Activated CD8-positive, alpha-beta memory T cell treated with anti-CD3 and anti-CD28 coated beads for 1 hour (primary cell): ENCODE measurements at regions not wholly inside any gene's neighbourhood (a gene's known extent, or its start where the extent isn't known, plus 50 kb on each side); places are given as distances from the start of the nearest gene placed in this dataset.

Source experiments
- DNase-seq, 2 donors: peaks; one replicate each; pipeline ENCODE4 v3.0.0-alpha.2; 2020; ENCODE audit warnings: low read depth in 1 of 2; ENCODE audit errors: extremely low read depth in 1 of 2

- DNase-seq = no peak
These were observed 512.8 kb downstream of the LMO7 start for GRCh38 chr13:76148926-76149325.

GRCh38 chr13:76148374-76148773, 512.2 kb downstream of the LMO7 start:
- no peak for DNase-seq

DNA sequence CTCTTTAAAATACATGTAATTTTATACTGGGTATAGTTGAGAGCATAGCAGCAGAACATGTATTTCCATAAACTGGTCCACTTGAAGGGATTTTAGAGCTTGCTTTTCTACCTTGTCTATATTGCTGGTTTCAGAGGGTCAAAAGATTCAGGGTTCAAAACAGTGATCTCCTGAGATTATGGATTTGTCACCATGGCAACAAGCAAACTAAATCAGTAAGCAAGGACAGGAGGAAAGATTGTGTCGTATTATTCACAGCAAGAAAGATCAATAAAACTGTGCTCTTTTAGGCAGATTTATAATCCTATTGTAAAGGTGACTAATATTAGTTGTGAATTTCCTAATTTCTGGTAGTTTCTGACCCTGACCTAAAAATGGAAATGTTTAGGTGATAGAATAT, 496.4 kb downstream of the LMO7 start:
- no peak for DNase-seq

DNA sequence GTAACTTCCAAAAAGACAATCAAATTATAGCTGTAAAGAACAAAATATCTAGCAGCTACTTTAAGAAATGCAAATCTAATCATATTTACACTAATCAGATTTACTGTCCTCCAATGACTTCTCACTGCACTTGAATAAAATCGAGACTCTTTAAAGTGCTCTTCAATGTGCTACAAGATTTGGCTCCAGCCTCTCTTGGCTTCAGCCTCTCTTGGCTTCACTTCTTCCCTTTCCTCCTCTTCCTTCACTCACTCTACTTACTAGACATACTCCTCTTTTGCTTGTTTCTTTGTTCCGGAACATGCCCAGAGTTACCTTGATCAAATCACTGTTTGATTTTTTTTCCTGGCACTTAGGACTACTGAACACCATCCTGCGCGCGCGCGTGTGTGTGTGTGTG, 495.4 kb downstream of the LMO7 start:
- no peak for DNase-seq

- DNase-seq = no peak
These were observed 493.3 kb downstream of the LMO7 start for GRCh38 chr13:76129305-76130000.

GRCh38 chr13:76127922-76128321, 491.8 kb downstream of the LMO7 start:
- DNase-seq = no peak

DNA sequence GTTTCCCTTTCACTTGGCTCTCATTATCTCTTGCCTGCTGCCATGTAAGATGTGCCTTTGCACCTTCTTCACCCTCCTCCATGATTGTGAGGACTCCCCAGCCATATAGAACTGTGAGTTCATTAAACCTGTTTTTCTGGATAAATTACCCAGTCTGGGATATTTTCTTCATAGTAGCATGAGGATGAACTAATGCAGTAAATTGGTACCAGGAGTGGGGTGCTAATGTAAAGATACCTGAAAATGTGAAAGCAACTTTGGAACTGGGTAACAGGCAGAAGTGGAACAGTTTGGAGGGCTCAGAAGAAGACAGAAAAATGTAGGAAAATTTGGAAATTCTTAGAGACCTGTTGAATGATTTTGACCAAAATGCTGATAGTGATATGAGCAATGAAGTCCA, 487.4 kb downstream of the LMO7 start:
- no peak for DNase-seq

GRCh38 chr13:76116751-76117360, 480.7 kb downstream of the LMO7 start:
- DNase-seq = no peak

GRCh38 chr13:76106763-76107162, 470.6 kb downstream of the LMO7 start:
- DNase-seq = no peak

DNA sequence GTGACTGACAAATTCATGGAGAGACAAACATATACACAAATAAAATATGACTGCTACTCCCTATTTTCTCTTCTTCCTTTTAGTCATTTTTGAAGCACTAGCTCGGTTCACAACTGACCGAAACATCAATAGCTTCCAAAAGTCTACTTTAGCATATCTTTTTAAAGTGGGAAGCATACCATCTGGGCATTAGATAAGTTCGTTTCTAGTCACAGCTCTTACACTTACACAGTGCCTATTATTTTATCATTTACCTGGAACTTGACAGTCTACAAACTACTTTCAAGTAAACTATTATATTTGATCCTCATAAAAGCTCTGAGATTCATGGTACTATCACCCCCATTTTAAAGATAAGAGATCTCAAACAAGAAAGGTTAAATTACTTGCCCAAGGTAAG, 458.5 kb downstream of the LMO7 start:
- DNase-seq = no peak

- no peak for DNase-seq
These were observed 454.9 kb downstream of the LMO7 start for GRCh38 chr13:76091076-76091475.

DNA sequence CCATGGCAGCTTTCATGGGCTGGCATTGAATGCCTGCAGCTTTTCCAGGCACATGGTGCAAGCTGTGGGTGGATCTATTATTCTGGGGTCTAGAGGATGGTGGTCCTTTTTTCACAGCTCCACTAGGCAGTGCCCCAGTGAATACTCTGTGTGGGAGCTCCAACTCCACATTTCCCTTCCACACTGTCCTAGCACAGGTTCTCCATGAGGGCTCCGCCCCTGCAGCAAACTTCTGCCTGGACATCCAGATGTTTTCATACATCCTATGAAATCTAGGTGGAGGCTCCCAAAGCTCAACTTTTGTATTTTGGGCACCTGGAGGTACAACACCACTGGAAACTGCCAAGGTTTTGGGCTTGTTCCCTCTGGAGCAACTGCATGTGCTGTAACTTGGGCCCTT, 450.6 kb downstream of the LMO7 start:
- DNase-seq = no peak

DNA sequence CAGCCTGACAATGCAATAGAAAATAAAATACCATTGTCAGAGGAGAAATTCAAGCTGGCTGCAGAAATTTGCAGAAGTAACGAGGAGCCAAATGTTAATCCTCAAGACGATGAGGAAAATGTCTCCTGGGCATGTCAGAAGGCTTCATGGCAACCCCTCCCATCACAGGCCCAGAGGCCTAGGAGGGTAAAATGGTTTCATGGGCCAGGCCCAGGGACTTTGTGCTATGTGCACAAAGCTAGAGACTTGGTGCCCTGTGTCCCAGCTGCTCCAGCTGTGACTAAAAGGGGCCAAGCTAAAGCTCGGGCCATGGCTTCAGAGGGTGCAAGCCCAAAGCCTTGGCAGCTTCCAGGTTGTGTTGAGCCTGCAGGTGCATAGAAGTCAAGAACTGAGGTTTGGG, 431.7 kb downstream of the LMO7 start:
- no peak for DNase-seq

DNA sequence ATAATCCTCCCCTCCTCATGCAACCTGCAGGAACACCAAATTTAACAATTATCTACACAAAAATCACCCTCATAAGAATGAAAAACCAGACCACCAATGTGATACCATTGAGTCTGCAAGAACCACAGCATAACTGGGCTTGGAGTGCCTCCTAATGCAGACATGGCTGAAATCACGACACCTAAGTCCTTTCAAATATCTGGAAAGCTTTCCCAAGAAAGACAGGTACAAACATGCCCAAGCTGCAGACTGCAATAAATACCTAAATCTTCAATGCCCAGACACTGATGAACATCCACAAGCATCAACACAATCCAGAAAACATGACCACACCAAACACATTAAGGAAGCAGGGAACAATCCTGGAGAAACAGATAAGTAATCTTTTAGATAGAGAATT, 417.1 kb downstream of the LMO7 start:
- no peak for DNase-seq

- DNase-seq = no peak
These were observed 413.2 kb downstream of the LMO7 start for GRCh38 chr13:76049376-76049746.

- no peak for DNase-seq
These were observed 412.7 kb downstream of the LMO7 start for GRCh38 chr13:76048675-76049375.

GRCh38 chr13:76048131-76048530, 412.0 kb downstream of the LMO7 start:
- DNase-seq = no peak

GRCh38 chr13:76043874-76044273, 407.7 kb downstream of the LMO7 start:
- DNase-seq = no peak

DNA sequence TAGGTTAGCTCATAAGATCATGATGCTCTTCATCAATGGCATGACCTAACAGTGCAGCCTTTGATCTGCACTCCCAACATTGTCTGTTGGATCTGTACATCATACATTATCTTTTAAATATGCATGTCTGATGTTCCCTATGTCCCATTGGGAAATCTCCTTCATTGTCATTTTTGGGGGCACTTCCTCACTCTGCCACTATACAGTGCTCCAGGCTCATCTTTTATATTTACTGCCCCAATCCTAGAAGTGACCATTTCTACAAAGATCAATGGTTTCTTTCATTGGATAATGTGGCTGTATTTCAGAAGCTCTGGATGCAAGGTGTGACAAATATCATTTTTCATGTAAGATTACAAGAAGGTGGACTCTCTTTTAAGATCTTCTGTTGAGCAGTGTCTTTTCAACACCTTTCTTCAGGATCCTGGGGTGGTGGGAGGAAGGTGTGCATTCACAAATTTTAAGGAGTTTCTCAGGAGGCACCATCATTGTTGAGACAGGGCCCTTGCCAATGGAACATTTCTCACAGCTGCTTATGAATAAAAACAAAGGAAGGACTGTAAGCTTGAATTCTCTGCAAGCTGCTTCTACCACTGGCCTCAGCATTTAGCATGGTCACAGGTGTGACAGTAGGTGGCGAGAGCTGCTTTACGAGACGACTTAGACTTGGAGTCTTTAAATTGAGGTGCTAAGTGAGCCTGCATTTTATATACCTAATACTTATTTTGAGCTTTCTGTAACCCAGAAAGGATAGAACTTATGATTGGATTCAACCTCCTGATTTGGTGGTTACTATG, 403.0 kb downstream of the LMO7 start:
- DNase-seq = no peak

GRCh38 chr13:76036176-76036575, 400.0 kb downstream of the LMO7 start:
- no peak for DNase-seq

- DNase-seq = no peak
These were observed 399.6 kb downstream of the LMO7 start for GRCh38 chr13:76035711-76036110.

DNA sequence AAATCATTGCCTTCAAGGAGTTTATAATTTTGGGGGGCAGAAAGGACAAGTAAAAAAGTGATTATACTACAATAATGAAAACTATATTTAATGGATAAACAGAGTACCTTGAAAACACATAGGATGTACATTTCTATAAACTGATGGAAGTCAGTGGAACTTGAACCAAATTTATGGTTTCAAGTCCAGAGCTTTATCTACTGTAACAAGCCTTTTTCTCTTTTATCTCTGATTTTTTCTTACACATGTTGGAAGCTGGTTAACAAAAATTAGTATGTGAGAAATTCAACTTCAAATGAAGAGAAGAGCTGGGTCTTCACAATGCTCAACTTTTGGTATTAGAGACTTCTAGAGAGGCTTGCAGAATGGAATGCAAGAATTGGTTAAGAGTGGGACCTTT, 393.6 kb downstream of the LMO7 start:
- no peak for DNase-seq
